Progenitor cell of endocrine pancreas (in vitro differentiated cells): ENCODE measurements at regions not wholly inside any gene's neighbourhood (a gene's known extent, or its start where the extent isn't known, plus 50 kb on each side); places are given as distances from the start of the nearest gene placed in this dataset.

ENCODE experiments used
- DNase-seq: peaks from one replicate; pipeline ENCODE4 v3.0.0; 2021; ENCODE audit warnings: low spot score; ENCODE audit not compliant: unreplicated experiment
- H3K27ac Mint-ChIP-seq: 2 replicates; pipeline ENCODE4 v1.8.0; 2021; ENCODE audit warnings: mild to moderate bottlenecking, moderate library complexity, mixed read lengths
- H3K27me3 Mint-ChIP-seq: 2 replicates; pipeline ENCODE4 v1.8.0; 2021; ENCODE audit warnings: mixed read lengths
- H3K36me3 Mint-ChIP-seq: 2 replicates; pipeline ENCODE4 v1.8.0; 2022; ENCODE audit warnings: mixed read lengths; ENCODE audit not compliant: insufficient read depth
- H3K4me1 Mint-ChIP-seq: 2 replicates; pipeline ENCODE4 v1.8.0; 2021; ENCODE audit warnings: low read depth, mixed read lengths
- H3K4me3 Mint-ChIP-seq: 2 replicates; pipeline ENCODE4 v1.8.0; 2021; ENCODE audit warnings: low read depth, mild to moderate bottlenecking, moderate library complexity, mixed read lengths
- H3K9me3 Mint-ChIP-seq: 2 replicates; pipeline ENCODE4 v1.8.0; 2021; ENCODE audit warnings: low read depth, mixed read lengths
- TF ChIP-seq, protein P1 (sequence below): fragments of 200-600 bp; sonication (generic); IDR thresholded peaks from one replicate; pipeline ENCODE4 v1.5.0; 2021; ENCODE audit warnings: antibody characterized with exemption, mild to moderate bottlenecking; ENCODE audit not compliant: unreplicated experiment

DNA sequence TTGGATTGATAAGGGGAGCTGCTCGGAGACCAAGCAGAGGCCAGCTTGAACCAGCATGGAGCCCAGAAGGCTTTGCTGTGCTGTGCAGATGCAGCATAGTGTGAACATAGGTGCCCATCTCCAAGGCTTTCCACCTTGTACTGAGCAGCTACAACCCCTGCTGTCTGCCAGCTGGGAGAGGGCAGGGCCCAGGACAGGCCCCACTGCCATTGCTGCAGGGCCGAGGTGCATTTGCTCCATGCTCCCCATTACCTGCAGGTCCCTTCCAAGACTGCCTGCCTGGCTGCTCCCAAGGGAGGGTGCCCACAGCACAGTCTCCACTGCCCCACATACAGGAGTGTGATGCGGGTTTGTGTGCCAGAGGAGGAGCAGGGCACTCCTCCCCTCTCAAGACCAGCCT lies 1016.0 kb upstream of the INTU start:
- no peaks in the 10 kb centered on the region for H3K27me3 Mint-ChIP-seq
- H3K27ac Mint-ChIP-seq = no peak overlapping the region
- no peak overlapping the region for H3K4me3 Mint-ChIP-seq
- H3K4me1 Mint-ChIP-seq = peaks cover 3% of the 10 kb centered on the region
- H3K36me3 Mint-ChIP-seq = no peaks in the 10 kb centered on the region
- no peak for DNase-seq
- TF ChIP-seq, protein P1, sequence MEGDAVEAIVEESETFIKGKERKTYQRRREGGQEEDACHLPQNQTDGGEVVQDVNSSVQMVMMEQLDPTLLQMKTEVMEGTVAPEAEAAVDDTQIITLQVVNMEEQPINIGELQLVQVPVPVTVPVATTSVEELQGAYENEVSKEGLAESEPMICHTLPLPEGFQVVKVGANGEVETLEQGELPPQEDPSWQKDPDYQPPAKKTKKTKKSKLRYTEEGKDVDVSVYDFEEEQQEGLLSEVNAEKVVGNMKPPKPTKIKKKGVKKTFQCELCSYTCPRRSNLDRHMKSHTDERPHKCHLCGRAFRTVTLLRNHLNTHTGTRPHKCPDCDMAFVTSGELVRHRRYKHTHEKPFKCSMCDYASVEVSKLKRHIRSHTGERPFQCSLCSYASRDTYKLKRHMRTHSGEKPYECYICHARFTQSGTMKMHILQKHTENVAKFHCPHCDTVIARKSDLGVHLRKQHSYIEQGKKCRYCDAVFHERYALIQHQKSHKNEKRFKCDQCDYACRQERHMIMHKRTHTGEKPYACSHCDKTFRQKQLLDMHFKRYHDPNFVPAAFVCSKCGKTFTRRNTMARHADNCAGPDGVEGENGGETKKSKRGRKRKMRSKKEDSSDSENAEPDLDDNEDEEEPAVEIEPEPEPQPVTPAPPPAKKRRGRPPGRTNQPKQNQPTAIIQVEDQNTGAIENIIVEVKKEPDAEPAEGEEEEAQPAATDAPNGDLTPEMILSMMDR = no peak
- peaks cover 5% of the 10 kb centered on the region for H3K9me3 Mint-ChIP-seq

DNA sequence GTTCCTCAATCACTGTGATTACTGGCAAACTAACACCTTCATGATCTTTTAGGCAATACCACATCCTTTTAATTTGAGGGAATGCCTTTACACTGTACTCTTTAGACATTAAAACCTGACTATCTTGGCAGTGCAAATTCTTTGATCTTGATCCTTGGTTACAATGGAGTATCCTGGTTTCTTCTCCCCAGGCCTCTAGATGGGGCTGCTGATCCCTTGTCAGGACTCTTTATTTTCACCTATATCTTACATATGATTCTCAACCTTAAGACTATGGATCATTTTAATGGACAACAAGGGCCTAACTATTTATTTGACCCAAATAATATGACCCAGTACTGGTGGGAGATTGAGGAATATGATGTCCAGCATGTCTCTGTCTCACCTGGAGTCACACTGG lies 1005.5 kb upstream of the INTU start:
- no peak for DNase-seq
- Mint-ChIP-seq H3K27me3 (no peaks in the 10 kb centered on the region), H3K4me1 (no peaks in the 10 kb centered on the region), H3K27ac (no peak overlapping the region), H3K36me3 (no peaks in the 10 kb centered on the region), H3K9me3 (no peaks in the 10 kb centered on the region), H3K4me3 (no peak overlapping the region)
- TF ChIP-seq, protein P1 = peak; percentile 43

DNA sequence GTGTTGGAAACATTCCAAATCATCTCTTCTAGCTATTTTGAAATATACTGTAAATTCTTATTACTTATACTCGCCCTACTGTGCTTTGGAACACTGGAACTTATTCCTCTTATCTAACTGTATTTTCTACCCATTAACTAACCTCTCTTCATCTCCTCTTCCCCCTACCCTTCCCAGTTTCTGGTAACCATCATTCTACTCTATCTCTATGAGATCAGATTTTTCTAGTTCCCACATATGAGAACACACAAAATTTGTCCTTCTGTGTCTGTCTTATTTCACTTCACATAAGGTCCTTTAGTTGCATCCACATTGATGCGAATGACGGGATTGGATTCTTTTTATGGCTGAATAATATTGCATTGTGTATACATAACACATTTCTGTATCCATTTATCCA lies 1003.8 kb upstream of the INTU start:
- no peaks in the 10 kb centered on the region for H3K36me3 Mint-ChIP-seq
- H3K9me3 Mint-ChIP-seq = no peaks in the 10 kb centered on the region
- H3K27ac Mint-ChIP-seq = no peak overlapping the region
- TF ChIP-seq, protein P1 = no peak
- H3K4me3 Mint-ChIP-seq = no peak overlapping the region
- no peaks in the 10 kb centered on the region for H3K27me3 Mint-ChIP-seq
- no peak for DNase-seq
- no peaks in the 10 kb centered on the region for H3K4me1 Mint-ChIP-seq

DNA sequence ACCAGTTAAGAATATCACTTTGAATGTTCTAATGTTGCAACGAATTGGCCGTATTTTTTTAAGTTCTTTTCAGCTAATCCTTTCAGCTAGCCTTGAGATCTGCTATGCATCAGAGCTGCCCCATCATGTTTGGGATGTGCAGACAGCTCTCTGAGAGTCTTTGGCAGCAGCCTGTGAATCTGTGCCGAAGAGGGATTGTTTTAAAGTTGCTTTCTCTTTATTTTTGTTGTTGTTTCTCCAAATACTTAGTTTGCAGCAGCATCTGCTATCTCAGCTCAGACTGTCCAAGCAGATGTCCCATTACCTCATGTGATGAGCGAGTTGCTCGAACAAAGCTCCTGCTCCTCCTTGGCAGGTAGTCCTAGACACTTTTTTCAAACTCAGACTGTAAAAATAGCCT lies 1002.5 kb upstream of the INTU start:
- H3K4me3 Mint-ChIP-seq = no peak overlapping the region
- H3K9me3 Mint-ChIP-seq = no peaks in the 10 kb centered on the region
- no peaks in the 10 kb centered on the region for H3K4me1 Mint-ChIP-seq
- no peak for DNase-seq
- TF ChIP-seq, protein P1 = no peak
- H3K27me3 Mint-ChIP-seq = no peaks in the 10 kb centered on the region
- H3K36me3 Mint-ChIP-seq = no peaks in the 10 kb centered on the region
- H3K27ac Mint-ChIP-seq = no peak overlapping the region

DNA sequence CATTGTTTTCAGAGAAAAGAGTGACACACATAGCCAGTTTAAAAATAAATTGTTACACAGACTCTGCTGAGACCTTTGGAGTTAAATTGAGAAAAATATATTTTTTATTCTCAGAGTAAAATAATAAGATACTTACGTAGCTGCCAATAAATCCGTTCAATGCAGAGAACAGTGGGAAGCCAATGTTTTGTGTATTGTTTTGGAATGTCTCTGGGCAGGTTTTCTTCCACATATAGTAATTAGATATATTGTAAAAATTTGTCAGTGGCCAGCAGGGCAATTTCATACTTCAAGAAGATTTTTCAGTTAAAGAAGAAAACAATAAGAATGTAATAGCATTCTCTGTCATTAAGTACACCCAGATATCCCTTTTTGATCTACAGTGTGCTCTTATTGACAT lies 999.5 kb upstream of the INTU start:
- DNase-seq = no peak
- Mint-ChIP-seq H3K36me3 (no peaks in the 10 kb centered on the region), H3K9me3 (no peaks in the 10 kb centered on the region), H3K4me3 (no peak overlapping the region), H3K27me3 (no peaks in the 10 kb centered on the region), H3K27ac (no peak overlapping the region), H3K4me1 (no peaks in the 10 kb centered on the region)
- TF ChIP-seq, protein P1 = no peak
